ENCODE measurements at regions not wholly inside any gene's neighbourhood (a gene's known extent, or its start where the extent isn't known, plus 50 kb on each side); places are given as distances from the start of the nearest gene placed in this dataset.

DNA sequence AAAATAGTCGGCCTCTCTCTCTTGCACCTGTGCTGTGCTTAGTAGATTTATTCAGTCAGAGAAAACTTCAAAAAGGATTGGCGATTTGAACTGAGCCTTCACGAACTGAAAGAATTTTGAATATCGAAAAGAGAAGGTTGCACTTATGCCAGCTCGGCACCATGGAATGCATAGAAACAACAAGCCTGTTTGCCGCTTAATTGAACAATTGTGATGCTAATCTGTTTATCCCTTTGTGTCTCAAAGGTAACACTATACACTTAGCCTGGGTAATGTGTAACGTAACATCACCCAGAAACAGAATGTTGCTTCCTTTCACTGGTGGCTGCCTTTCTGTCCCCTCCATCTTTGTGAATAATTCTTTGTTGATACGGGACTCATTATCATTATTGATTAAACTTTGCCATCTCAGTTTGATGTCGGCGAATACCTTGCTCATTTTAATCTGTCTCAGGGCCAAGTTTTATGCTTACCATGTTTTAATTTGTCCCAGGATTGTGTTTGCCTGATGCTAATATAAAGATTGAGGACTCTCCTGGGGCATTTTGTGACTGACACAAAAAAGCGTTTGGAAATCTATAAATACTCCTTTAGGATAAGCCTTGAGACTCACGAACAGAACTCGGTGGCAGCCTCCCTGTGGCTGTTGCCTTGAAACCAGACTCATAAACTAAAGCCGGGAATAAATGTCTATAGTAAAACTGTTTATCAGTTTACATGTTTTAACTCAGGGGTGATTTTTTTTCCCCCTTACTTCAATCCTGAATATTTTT, 400.5 kb downstream of the RAPGEF2 start:
- no peak for DNase-seq

DNA sequence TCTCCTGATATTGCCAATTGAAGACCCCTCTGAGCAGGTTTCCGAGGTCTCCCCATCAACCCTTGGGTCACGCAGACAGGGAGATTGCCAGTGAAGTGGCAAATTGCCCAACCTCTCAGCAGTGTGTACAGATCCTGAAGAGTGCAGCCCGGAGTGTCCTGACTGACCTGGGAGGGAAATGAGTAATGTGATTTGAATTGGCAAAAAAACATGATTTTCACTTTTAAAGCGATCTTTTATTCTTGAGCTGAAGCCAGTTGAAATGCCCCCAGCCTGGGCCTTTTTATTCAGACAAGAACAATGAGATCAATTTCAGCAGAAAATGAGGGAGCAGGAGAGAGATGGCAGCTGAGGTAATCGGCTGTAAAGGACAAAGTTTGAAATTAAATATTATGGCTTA, 401.8 kb downstream of the RAPGEF2 start:
- no peak for DNase-seq

DNA sequence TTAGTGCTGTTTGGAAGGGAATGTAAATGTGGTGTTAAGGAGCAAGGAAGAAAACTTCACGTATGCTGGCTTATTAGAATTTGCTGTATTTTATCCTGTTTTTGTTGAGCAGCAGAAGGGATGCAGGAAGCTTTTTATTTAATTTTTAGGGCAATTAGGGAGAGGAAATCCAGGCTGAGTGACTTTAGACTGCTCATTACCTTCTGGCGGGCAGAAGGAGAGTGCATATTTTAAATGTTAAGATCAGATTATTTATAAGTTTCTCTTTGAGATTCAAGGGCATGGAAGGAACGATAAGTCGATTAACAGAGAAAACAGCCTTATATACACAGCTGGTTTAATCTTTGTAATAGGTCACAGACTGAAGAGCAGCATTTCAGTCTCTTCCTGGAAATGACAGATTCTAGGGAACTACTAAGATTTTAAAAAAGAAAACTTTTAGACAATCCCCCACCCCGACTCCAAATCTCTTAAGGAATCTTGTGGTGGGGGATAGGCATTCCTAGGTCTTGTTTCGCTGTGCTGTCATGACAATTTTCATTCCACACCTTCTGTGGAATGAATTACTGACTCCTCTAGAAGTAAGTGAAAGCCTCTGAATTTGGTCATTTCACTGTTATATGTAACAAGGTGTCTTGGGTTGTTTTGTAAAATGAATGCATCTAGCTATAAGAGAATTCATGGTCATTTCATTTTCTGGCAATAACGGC, 402.5 kb downstream of the RAPGEF2 start:
- DNase-seq: no peak

DNA sequence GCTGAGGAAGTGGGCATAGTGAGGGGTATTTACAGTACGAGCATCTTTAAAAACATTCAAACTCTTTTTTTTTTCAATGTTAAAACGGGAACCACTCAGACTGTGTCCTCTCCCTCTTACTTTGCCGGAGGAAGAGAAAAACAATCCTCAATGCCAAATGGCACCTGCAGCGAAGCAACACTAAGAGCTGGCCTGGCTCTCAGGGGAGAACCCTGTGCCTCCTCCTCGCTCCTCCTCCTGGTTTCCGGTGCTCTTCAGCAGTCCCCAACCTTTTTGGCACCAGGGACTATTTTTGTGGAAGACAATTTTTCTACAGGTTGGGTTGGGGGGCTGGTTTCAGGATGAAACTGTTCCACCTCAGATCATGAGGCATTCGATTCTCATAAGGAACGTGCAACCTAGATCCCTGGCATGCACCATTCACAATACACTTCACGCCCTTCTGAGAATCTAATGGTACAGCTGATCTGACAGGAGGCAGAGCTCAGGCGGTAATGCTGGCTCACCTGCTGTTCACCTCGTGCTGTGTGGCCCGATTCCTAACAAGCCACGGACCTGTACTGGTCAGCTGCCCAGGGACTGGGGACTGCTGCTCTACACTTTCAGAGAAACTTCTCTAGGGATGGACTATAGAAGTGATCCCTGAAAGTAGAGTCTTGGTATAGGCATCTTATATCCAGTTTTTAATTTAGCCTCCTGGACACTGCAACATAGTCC, 404.1 kb downstream of the RAPGEF2 start:
- no peak for DNase-seq

DNA sequence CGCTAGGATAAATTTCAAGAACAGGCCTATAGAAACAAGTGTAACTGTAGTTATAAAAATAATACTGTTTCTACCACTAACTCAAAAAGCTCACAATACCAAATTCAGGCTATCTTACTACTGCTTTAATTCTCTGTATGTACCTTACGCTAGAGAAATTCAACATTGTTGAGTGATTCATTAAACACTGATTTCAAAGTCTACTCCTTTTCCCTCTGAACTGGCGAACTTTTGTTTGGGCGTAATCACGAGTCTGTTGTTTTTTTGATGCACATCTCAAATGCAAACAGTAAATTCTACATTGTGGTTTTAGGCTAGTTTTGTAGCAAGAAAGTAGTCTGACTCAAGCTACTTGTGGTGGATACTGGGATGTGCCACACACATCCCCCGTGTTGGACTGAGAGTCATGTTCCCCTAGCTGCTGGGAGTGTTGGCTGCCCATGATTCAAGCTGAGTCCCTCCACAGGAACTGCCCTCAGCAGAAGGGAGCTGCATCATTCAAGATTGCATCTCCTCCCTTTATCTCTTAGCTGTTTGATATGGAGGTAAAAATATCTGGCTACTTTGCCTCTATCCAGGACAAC, 406.1 kb downstream of the RAPGEF2 start:
- no peak for DNase-seq

DNA sequence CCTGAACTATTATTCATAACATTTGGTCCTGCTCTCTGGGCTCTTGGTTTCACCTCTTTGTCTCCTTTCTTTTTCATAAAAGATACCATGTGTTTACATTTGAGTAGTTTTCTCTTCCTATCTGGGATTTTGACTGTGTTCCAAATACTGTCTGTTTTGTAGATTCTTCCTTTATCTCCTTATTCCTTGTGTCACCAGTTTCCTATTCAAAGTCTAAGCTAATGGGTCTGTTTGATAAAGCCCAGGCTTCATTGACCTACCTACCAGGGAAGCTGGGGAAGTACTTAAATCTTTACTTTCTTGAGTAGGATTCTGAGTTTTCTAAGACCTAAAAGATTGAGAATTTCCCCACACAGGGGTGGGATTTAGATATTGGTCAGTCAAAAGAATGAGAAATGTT, 409.5 kb downstream of the RAPGEF2 start:
- DNase-seq: no peak

DNA sequence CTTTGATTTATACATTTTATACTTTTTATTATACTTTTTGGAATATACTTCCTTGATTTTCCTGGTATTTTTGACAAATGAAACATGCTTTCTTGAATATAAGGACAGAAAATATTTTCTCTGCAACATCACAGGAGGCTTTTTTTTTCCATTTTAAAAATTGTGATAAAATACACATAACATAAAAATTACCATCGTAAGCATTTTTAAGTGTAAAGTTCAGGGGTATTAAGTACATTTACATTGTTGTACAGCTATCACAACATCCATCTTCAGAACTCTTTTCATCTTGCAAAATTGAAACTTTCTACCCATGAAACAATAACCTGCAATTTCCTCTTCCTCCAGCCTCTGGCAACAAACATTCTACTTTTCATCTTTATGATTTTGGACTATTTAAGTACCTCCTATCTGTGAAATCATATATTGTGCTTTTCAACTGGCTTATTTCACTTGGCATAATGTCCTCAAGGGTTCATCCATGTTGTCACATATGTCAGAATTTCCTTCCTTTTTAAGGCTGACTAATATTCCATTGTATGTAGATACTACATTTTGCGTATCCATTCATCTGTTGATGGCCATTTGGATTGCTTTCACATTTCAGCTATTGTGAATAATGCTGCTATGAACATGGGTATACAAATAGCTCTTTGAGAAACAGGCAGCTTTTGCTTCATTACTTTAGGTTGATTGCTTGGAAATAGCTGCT, 412.6 kb downstream of the RAPGEF2 start:
- no peak for DNase-seq

DNA sequence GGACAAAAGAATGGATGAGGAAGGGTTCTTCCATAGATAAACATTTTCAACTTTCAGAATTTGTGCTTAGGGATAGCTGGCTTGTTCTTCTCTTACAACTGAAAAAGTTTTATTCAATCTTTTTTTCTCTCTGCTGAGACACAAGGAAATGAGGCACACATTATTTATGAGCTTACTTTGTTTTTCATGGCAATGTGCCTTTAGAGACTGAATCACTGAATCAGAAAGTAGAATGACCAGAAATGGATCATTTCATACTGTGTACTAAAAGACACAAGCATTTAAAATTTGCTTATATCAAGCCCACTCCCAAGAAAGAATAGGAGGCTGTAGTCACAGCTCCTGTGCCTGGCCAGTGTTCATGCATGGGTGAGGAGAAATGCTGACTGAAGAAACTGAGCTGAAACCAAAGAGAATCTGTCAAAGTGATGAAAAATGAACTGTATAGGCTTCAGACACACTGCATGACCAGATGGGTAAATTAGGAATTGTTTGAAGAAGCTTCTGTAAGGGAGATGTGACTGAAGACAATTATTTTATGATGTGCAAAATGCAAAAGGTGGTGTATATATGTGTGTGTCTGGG, 413.8 kb downstream of the RAPGEF2 start:
- DNase-seq: no peak

DNA sequence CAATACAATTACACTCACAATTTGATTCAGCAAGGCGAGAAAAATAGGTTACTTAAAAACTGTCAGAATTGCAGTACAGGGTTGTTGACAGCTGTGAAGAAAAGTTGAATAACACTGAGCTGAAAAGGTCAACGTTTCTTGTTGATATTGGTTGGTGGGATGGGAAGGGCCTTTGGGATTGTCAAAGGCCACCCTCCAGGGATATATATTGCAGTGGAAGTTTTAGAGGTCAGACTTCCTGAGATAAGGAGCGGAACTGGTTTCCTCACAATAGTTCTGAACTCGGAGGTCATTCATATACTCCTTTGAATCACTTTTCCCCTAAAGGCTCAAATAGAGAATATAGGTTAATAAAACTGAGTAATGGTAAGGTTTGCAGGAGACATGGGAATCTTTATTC, 417.2 kb downstream of the RAPGEF2 start:
- no peak for DNase-seq

DNA sequence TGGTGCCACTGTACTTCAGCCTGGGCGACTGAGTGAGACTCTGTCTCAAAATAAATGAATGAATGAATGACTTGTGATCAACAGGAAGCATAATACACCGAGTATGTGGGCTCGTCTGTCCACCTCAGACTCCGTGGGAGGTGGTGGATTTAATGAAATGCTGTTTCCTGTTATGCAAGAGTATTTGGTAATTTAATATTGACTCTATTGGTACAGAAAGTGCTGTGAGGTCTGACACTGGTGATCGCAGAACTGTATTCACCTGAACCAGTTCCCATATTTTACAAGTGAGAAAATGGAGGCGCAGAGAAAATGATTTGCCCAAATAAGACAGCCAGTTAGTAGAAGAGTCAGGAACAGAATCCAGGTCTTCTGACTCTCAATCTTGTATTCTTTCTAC, 423.3 kb downstream of the RAPGEF2 start:
- no peak for DNase-seq

DNA sequence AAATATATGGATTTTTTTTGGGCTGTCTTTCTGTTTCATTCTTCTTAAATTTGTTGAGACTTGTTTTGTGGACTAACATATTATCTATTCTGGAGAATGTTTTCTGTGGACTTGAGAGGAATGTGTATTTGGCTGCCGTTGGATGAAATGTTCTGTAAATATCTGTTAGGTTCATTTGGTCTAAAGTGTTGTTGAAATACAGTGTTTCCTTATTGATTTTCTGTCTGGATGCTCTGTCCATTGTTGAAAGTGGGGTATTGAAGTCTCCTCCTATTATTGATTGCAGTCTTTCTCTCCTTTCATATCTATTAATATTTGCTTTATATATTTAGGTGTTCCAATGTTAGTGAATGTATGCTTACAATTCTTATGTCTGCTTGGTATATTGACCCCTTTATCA, 431.8 kb downstream of the RAPGEF2 start:
- no peak for DNase-seq

DNA sequence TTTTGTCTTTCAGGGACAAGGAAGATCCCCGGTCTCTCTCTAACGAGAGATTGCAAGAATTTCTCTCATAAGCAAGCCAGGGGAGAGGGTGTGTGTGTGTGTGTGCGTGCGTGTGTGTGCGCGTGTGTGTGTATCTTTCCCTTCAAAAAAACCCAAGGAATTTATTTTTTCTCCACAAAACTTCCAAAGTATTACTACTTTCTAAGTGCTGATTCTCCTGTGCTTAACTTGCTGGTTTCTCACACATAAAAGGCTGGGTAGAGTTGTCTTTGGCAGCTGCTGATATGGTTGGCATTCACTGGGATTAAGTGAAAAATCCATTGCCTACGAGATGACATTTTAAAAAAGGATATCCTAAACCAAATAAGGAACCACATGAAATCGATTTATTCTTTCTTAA, 435.7 kb downstream of the RAPGEF2 start:
- no peak for DNase-seq

DNA sequence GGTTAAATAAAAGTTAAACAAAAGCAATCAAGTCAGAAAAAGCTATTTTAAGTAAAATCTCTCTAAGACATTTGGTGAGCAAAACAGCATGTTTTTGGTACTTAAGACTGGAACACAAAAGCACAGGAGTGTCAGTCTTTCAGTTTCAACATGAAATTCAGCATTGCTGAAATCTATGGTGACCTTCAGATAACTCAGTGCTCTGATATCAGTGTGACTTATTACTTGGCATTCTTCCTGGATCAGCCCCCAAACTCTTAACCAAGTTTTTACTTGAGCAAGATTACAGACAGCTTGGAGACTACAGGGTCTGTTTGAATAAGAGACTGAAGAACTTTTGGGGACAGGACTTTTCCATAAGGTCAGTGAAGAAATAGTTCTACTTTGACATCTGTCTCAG, 437.2 kb downstream of the RAPGEF2 start:
- no peak for DNase-seq

DNA sequence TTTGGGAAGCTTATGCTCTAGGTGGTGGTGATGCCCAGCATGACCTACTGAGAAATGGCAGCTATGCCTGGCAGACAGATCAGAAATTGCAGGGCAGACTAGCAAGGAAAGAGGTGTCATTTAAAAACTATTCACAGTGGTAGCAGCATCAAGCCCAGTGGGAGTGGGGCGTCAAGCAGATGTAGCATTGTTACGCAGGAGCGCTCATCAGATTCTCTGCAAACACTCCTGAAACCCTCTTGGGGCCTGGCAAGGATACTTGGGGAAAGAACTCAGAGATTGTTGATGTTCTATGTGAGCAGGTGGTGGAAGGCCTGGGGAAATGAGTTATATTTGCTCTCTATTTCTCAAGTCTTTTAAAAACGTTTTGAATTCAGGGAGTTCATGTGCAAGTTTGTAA, 437.6 kb downstream of the RAPGEF2 start:
- no peak for DNase-seq

DNA sequence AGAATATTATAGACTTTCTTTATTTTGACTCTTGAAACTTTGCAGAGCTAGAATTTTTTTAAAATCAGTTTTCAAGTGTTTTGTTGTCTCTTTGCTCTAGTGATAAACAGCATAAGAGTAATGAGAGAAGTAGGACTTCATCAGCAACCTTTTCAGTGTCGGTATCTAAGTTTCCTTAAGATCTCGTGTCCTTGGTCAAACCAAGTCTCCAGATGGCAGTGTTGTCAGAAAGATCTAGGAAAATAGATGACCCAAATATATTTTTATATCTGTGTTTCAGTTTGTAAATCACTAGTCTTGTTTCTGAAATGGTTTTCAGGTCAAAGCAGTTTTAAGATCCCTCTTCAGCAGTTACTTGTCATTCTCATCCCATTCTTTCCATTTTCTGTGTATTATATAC, 438.3 kb downstream of the RAPGEF2 start:
- no peak for DNase-seq

DNA sequence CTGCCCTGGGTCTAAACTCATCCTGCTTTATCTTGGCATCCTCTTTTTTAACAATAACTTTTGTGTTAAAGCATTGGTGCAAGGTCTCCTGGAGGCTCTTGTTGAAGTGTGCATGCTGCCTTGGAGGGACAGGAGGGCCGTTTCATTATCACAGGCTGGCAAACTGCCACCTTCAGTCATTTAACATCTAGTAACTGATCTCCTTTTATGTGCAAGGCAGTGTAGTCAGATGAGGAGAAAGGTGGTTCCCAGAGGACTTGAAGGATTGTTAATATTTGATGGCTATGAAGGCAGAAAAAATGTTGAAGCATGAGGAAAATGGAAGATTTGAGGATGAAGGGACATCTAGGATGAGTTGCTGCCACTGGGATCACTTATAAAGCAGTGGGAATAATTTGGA, 439.4 kb downstream of the RAPGEF2 start:
- DNase-seq: no peak

DNA sequence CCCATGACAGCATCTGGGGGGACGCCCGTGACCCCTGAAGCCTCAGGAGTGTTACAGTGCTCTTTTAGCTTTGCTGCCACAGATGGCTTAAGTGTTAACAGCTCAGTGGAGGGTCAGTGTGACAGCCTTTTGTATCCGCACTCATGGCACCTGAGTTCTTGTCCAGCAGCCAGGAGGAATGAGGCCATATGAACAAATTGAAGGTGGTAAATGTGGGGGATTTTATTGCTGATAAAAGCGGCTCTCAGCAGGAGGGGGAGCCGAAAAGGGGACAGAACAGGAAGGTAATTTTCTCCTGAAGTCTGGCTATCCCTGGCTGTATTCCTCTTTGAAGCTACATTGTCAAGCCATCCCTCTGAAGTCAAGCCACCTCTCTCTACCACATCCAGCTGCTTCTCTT, 441.0 kb downstream of the RAPGEF2 start:
- no peak for DNase-seq

DNA sequence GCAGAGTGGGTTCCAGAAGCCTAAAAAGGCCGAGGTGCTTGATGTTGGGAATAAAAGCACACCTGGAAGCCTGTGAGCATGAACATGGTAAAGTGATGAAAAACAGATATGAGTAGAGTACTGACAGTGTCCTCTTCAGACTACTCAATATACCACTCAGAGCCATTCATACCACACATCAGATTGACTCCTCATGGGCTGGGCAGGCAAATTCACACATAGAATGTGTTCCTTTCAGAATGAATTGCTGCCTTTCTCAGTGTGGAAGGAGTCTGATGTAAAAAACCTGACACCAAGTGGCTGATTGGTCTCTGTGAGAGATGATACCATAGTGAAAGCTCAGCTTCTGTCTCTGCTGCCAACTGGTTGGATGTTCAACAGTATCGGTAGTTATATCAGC, 442.7 kb downstream of the RAPGEF2 start:
- DNase-seq: no peak

DNA sequence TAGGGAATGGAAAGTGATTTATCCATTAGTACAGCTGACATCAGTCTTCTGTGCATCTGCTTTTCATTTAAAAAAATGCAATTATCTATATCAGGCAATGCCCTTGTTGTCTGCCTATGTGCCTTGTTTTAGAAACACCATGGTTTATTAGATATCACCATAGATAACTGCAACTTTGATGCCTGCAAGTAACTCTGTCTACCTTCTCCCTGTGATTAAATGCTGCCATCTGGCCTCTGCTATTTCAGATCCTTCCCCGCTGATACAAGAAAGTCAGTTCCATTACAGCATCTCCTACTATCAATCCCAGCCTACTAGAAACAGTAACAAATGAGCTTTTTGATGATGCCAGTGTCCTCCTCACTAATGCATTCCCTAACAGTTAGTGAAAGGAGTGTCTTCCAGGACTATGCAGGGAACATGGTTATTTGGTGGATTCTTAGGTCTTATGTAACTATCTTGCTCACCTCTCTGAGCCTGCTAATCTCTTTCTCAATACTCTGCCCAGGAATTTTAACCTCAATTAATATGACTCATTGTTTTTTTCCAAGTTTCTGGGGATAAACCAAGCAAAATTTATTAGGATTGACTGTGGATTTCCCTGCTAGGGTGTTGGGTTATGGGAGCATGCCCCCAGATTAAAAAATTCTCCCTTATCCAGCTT, 444.9 kb downstream of the RAPGEF2 start:
- DNase-seq: no peak

DNA sequence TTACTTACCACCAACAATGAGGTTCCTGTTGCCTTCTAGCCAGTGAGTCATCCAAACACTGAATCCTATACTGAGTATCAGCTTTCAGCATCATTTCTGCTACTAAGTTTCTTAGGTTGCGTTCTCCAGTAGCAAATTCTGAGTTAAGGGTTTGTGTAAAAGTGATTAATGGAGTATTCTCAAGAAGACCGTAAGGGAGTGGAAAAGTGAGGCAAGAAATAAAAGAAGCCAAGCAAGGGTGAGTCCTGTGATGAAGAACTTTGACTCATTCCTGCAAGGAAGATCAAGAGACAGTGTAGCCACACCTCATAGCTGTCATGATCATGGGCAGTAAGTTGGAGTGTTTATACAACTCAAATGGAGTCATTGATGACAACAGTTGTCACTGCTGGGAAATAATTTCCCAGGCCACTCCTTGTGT, 446.2 kb downstream of the RAPGEF2 start:
- DNase-seq: no peak

DNA sequence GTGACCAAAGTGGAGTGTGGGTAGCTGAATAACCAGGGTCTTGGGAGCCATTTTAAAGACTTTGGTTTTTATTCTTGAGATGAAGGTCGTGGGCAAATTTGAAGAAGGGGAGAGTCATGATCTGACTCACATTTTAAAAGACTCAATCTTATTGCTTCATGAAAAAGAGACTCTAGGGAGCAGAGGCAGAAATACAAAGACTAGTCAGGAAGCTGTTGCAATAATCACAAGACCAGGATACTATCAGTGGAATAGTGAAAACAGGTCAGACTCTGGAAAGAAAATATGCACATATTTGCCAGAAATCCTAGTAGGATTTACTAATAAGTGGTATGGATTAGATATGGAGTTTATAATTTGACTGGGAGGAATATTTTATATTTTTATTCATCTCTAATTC, 448.4 kb downstream of the RAPGEF2 start:
- DNase-seq: no peak

Measured in hippocampal formation (tissue), 2 donors.